ENCODE measurements at regions not wholly inside any gene's neighbourhood (a gene's known extent, or its start where the extent isn't known, plus 50 kb on each side); places are given as distances from the start of the nearest gene placed in this dataset.

DNA sequence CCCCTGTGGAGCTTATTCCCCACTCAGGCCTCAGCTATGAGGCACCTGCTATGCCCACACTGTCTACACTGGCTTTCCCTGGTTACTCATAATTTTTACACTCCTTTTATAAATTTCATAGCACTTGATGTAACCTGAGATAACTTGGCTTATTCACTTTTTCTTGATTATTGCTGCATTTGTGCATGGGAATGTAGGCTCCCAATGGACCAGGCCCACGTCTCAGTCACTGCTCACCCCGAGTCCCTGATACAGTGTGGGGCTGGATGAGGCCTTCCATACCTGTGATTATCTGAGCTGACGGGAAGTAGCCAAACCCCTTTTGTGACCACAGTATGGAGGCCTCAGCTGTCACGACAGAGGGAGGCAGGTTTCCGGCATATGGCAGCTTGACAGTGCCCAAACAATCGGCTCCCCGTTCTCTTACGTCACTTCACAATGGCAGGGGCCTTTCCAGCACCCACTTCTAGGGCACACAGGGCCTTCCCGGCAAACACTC lies 645.3 kb downstream of the ACTR3B start:
- Histone ChIP-seq H3K79me2 (ENCODE audit: insufficient read depth, low read length) (no peaks in the 10 kb centered on the region), H3K9me3 (ENCODE audit: low read length) (no peaks in the 10 kb centered on the region), H3K4me1 (ENCODE audit: insufficient read depth, low read length) (no peaks in the 10 kb centered on the region), H3K9ac (ENCODE audit: insufficient read depth, low read depth, low read length) (no peak overlapping the region), H3K4me2 (ENCODE audit: low read depth, low read length) (no peak overlapping the region), H3K4me3 (replicated peaks in 1 of 3; ENCODE audit: insufficient read depth in 1 of 3, low read depth in 2 of 3, low read length in 3 of 3) (no peak overlapping the region), H3K36me3 (replicated peaks in 1 of 2; ENCODE audit: control insufficient read depth in 1 of 2, insufficient read depth in 2 of 2, low read length in 2 of 2) (no peaks in the 10 kb centered on the region), H4K20me1 (ENCODE audit: insufficient read depth, low read length) (no peaks in the 10 kb centered on the region), H3K27ac (ENCODE audit: extremely low read length, insufficient read depth, low read length) (no peak overlapping the region), H2AFZ (ENCODE audit: low read length) (no peak overlapping the region), H3K27me3 (ENCODE audit: control insufficient read depth in 1 of 2, insufficient read depth in 2 of 2, low read length in 2 of 2) (no peaks in the 10 kb centered on the region)
- 2% methylated on average over 3 of the region's 9 CpGs for WGBS (ENCODE audit: low lambda C conversion rate)
- ChIA-PET CTCF (ENCODE audit: low intra/inter-chr PET ratio, low total read pairs) (no interaction called here), POLR2A (no interaction called here)
- no peak for DNase-seq (ENCODE audit: low spot score)
- in situ Hi-C loops (cut with HindIII; ENCODE audit: extremely low pct_ligation_motif_present, low pct_unique_long_range_greater_than_20kb): no loop called here
- BruUV-seq (replicated peaks): no TSS peak
- TF ChIP-seq CREB1 (IDR thresholded peaks at IDR 0.05) (peak; percentile 44), CREB1 (CRISPR knock-in tag; IDR thresholded peaks at IDR 0.05) (no peak)
- TF ChIP-seq, protein P1, sequence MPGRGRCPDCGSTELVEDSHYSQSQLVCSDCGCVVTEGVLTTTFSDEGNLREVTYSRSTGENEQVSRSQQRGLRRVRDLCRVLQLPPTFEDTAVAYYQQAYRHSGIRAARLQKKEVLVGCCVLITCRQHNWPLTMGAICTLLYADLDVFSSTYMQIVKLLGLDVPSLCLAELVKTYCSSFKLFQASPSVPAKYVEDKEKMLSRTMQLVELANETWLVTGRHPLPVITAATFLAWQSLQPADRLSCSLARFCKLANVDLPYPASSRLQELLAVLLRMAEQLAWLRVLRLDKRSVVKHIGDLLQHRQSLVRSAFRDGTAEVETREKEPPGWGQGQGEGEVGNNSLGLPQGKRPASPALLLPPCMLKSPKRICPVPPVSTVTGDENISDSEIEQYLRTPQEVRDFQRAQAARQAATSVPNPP (CRISPR knock-in tag; IDR thresholded peaks at IDR 0.05): no peak
- no peak for FAIRE-seq
- intact Hi-C loops (cut with micrococcal nuclease; ENCODE audit: unreplicated experiment): no loop called here
- no peak for ATAC-seq

DNA sequence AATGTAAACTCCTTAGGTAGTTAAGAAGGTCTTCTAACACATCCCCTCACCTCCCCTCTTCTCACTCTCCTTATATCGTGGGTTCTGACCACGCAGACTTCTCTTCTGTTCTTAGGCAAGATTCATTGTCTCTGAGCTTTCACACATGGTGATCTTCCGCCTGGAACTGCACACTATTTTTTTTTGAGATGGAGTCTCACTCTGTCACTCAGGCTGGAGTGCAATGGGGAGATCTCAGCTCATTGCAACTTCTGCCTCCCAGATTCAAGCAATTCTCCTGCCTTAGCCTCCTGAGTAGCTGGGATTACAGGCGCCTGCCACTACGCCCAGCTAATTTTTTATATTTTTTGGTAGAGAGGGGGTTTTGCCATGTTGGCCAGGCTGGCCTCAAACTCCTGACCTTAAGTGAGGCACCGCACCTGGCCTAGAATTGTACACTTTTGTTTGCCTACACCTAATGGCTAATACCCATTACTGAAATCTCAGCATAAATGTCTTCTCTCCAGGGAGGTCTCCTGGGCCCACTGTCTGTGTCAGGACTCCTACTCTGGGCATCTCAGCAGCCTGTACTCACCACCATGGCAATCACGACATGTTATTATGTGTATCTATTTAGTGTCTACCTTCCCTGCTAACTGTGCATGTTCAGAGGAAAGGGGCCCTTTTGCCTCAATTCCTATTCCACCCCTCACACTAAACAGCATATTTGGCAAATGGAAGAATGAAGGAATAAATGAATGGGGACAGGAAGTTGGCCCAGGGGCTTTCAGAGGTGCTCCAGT lies 646.3 kb upstream of the DPP6 start:
- no peak overlapping the region for H3K9ac ChIP-seq (ENCODE audit: insufficient read depth, low read depth, low read length)
- POLR2A ChIA-PET: no interaction called here
- H3K27ac ChIP-seq (ENCODE audit: extremely low read length, insufficient read depth, low read length): no peak overlapping the region
- BruUV-seq (replicated peaks): no TSS peak
- H3K27me3 ChIP-seq (ENCODE audit: control insufficient read depth in 1 of 2, insufficient read depth in 2 of 2, low read length in 2 of 2): no peaks in the 10 kb centered on the region
- ATAC-seq (no peak), FAIRE-seq (no peak), DNase-seq (ENCODE audit: low spot score) (no peak)
- no peaks in the 10 kb centered on the region for H3K79me2 ChIP-seq (ENCODE audit: insufficient read depth, low read length)
- H3K4me3 ChIP-seq (replicated peaks in 1 of 3; ENCODE audit: insufficient read depth in 1 of 3, low read depth in 2 of 3, low read length in 3 of 3): no peak overlapping the region
- H2AFZ ChIP-seq (ENCODE audit: low read length): no peak overlapping the region
- no peaks in the 10 kb centered on the region; the same call in 1 of the 2 replicates for H3K9me3 ChIP-seq (ENCODE audit: low read length)
- intact Hi-C loops (cut with micrococcal nuclease; ENCODE audit: unreplicated experiment): no loop called here
- no peaks in the 10 kb centered on the region for H3K36me3 ChIP-seq (replicated peaks in 1 of 2; ENCODE audit: control insufficient read depth in 1 of 2, insufficient read depth in 2 of 2, low read length in 2 of 2)
- 9% methylated on average over 5 of the region's 7 CpGs for WGBS (ENCODE audit: low lambda C conversion rate)
- H3K4me1 ChIP-seq (ENCODE audit: insufficient read depth, low read length): no peaks in the 10 kb centered on the region
- H4K20me1 ChIP-seq (ENCODE audit: insufficient read depth, low read length): no peaks in the 10 kb centered on the region
- CTCF ChIA-PET (ENCODE audit: low intra/inter-chr PET ratio, low total read pairs): no interaction called here
- no peak overlapping the region for H3K4me2 ChIP-seq (ENCODE audit: low read depth, low read length)
- in situ Hi-C loops (cut with HindIII; ENCODE audit: extremely low pct_ligation_motif_present, low pct_unique_long_range_greater_than_20kb): no loop called here
- no peak for TF ChIP-seq ZSCAN30 (CRISPR knock-in tag; IDR thresholded peaks at IDR 0.05)
- no peak for TF ChIP-seq KLF13 (CRISPR knock-in tag; IDR thresholded peaks at IDR 0.05)
- TF ChIP-seq MED1 (CRISPR knock-in tag; IDR thresholded peaks at IDR 0.05): no peak
- TF ChIP-seq, protein P2, sequence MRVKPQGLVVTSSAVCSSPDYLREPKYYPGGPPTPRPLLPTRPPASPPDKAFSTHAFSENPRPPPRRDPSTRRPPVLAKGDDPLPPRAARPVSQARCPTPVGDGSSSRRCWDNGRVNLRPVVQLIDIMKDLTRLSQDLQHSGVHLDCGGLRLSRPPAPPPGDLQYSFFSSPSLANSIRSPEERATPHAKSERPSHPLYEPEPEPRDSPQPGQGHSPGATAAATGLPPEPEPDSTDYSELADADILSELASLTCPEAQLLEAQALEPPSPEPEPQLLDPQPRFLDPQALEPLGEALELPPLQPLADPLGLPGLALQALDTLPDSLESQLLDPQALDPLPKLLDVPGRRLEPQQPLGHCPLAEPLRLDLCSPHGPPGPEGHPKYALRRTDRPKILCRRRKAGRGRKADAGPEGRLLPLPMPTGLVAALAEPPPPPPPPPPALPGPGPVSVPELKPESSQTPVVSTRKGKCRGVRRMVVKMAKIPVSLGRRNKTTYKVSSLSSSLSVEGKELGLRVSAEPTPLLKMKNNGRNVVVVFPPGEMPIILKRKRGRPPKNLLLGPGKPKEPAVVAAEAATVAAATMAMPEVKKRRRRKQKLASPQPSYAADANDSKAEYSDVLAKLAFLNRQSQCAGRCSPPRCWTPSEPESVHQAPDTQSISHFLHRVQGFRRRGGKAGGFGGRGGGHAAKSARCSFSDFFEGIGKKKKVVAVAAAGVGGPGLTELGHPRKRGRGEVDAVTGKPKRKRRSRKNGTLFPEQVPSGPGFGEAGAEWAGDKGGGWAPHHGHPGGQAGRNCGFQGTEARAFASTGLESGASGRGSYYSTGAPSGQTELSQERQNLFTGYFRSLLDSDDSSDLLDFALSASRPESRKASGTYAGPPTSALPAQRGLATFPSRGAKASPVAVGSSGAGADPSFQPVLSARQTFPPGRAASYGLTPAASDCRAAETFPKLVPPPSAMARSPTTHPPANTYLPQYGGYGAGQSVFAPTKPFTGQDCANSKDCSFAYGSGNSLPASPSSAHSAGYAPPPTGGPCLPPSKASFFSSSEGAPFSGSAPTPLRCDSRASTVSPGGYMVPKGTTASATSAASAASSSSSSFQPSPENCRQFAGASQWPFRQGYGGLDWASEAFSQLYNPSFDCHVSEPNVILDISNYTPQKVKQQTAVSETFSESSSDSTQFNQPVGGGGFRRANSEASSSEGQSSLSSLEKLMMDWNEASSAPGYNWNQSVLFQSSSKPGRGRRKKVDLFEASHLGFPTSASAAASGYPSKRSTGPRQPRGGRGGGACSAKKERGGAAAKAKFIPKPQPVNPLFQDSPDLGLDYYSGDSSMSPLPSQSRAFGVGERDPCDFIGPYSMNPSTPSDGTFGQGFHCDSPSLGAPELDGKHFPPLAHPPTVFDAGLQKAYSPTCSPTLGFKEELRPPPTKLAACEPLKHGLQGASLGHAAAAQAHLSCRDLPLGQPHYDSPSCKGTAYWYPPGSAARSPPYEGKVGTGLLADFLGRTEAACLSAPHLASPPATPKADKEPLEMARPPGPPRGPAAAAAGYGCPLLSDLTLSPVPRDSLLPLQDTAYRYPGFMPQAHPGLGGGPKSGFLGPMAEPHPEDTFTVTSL (CRISPR knock-in tag; IDR thresholded peaks at IDR 0.05; ENCODE audit: borderline replicate concordance): no peak
- TF ChIP-seq NPAS2 (CRISPR knock-in tag; IDR thresholded peaks at IDR 0.05; ENCODE audit: borderline replicate concordance): no peak
- TF ChIP-seq ZNF703 (CRISPR knock-in tag; IDR thresholded peaks at IDR 0.05; ENCODE audit: borderline replicate concordance): no peak
- no peak for TF ChIP-seq ZNF615 (CRISPR knock-in tag; IDR thresholded peaks at IDR 0.05; ENCODE audit: borderline replicate concordance)
- no peak for TF ChIP-seq ZNF569 (CRISPR knock-in tag; IDR thresholded peaks at IDR 0.05; ENCODE audit: borderline replicate concordance)
- no peak for TF ChIP-seq NR1H2 (CRISPR knock-in tag; IDR thresholded peaks at IDR 0.05; ENCODE audit: borderline replicate concordance, low read depth)
